Spleen (tissue), 7 donors: ENCODE measurements at regions not wholly inside any gene's neighbourhood (a gene's known extent, or its start where the extent isn't known, plus 50 kb on each side); places are given as distances from the start of the nearest gene placed in this dataset.

Source experiments
- CTCF ChIP-seq, 11 experiments: fragments of 200-600 bp in 7 of 11; fragments of 450-650 bp in 4 of 11; sonication (generic) in 4 of 11; IDR thresholded peaks in 8 of 11; conservative IDR thresholded peaks in 3 of 11; 1 replicate in 7 of 11; 2 replicates in 4 of 11; pipeline versions ENCODE4 v1.4.0 to v1.8.0; 2016 to 2021; ENCODE audit warnings: antibody characterized with exemption in 11 of 11, inconsistent platforms in 4 of 11, mild to moderate bottlenecking in 1 of 11
- POLR2A ChIP-seq, 3 donors: fragments of 450-650 bp; IDR thresholded peaks; one replicate each; pipeline ENCODE4 v1.5.1; 2017; ENCODE audit warnings: antibody characterized with exemption in 3 of 3, mild to moderate bottlenecking in 1 of 3
- POLR2AphosphoS5 ChIP-seq, 3 donors: sonication (generic); formaldehyde crosslinking; IDR thresholded peaks; one replicate each; pipeline ENCODE4 v1.5.1; 2017; ENCODE audit warnings: antibody characterized with exemption in 3 of 3
- donor health status: DM: no; HTN: no; CAD: no; lungs with moderate emphysema.
- donor health status: DM: no; HTN: no; CAD: no.
- donor health status: DM: no; HTN: no; CAD: no.

- no peak for TF ChIP-seq CTCF (IDR thresholded peaks at IDR 0.05 in 8 of 11, conservative IDR thresholded peaks at IDR 0.05 in 3 of 11)
- no peak for TF ChIP-seq POLR2AphosphoS5 (IDR thresholded peaks at IDR 0.05)
- no peak for TF ChIP-seq POLR2A (IDR thresholded peaks at IDR 0.05)
Observed at GRCh38 chr2:64809216-64809615, 155.5 kb upstream of the SERTAD2 start.
